HL-60 (cell line): ENCODE measurements at regions not wholly inside any gene's neighbourhood (a gene's known extent, or its start where the extent isn't known, plus 50 kb on each side); places are given as distances from the start of the nearest gene placed in this dataset.

Experiments used
- CTCF ChIP-seq: IDR thresholded peaks from one replicate; pipeline ENCODE4 v1.5.1; 2011; ENCODE audit warnings: low read length, control low read depth, inconsistent platforms; ENCODE audit not compliant: insufficient read depth
- POLR2AphosphoS5 ChIP-seq: IDR thresholded peaks from 2 replicates; pipeline ENCODE4 v1.6.1; 2012; ENCODE audit warnings: low read depth
- REST ChIP-seq: IDR thresholded peaks from 2 replicates; pipeline ENCODE4 v1.6.1; 2012; ENCODE audit warnings: low read depth; ENCODE audit not compliant: insufficient replicate concordance

- TF ChIP-seq POLR2AphosphoS5 (no peak), CTCF (no peak), REST (no peak)
These were observed 224.4 kb downstream of the BCAS1 start for GRCh38 chr20:53845980-53846379.
